HFFc6 (cell line): ENCODE measurements at regions not wholly inside any gene's neighbourhood (a gene's known extent, or its start where the extent isn't known, plus 50 kb on each side); places are given as distances from the start of the nearest gene placed in this dataset.
A peak's percentile ranks its signal among the peaks of the same experiment; 100 is the strongest.

Experiments
- DNase-seq: peaks from one replicate; pipeline ENCODE4 v3.0.0-alpha.2; 2018
- H3K27ac Mint-ChIP-seq: 2 replicates; pipeline ENCODE4 v1.8.0; 2020; ENCODE audit warnings: mild to moderate bottlenecking, mixed read lengths
- H3K27me3 Mint-ChIP-seq: 2 replicates; pipeline ENCODE4 v1.8.0; 2021; ENCODE audit warnings: mild to moderate bottlenecking, moderate library complexity, mixed read lengths; ENCODE audit not compliant: insufficient read depth
- H3K36me3 Mint-ChIP-seq: 2 replicates; pipeline ENCODE4 v1.8.0; 2021; ENCODE audit warnings: low read depth, mixed read lengths
- H3K4me1 Mint-ChIP-seq: 2 replicates; pipeline ENCODE4 v1.8.0; 2020; ENCODE audit warnings: low read depth, mixed read lengths
- H3K4me3 Mint-ChIP-seq: 2 replicates; pipeline ENCODE4 v1.8.0; 2020; ENCODE audit warnings: mild to moderate bottlenecking, moderate library complexity, mixed read lengths
- H3K9me3 Mint-ChIP-seq: 2 replicates; pipeline ENCODE4 v1.8.0; 2020; ENCODE audit warnings: mild to moderate bottlenecking, mixed read lengths
- CTCF ChIP-seq: fragments of 200-600 bp; sonication (generic); IDR thresholded peaks from 2 replicates; pipeline ENCODE4 v1.5.0; 2021; ENCODE audit warnings: antibody characterized with exemption, mild to moderate bottlenecking

- TF ChIP-seq CTCF, result peak; percentile 38; the same call in 1 of the 2 replicates
- Mint-ChIP-seq H3K27ac (peak overlapping the region; percentile 93), H3K9me3 (no peaks in the 10 kb centered on the region), H3K36me3 (no peaks in the 10 kb centered on the region), H3K4me1 (peaks cover 43% of the 10 kb centered on the region), H3K4me3 (peak overlapping the region; percentile 78), H3K27me3 (peaks cover 10% of the 10 kb centered on the region)
- DNase-seq, result peak; percentile 83
Observed at GRCh38 chr2:120546048-120546864, 189.4 kb upstream of the GLI2 start.

DNA sequence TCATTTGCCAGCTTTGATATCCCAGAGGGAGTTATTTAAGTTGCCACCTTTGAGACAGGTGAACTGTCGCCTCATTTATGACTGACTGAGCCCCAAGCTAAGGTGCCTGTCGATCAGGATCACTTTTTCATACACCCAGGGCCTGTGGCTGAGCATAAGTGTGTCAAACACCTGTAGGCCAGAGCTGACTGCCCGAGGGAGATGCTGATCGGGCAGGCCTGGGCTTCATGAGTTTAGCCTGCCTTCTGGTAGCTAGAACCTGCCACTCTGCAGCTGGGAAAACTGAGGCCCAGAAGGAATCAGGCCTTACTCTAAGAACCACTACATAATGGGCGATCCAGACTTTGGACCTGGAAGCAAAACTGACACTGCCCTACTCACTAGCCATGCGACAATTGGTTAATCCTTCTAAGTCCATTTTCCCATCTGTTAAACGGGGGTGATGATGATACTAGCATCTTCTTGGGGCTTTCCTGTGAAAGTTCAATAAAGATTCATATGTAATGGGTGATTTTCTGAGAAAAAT is 188.7 kb upstream of the GLI2 start:
- H3K9me3 Mint-ChIP-seq, result no peaks in the 10 kb centered on the region
- peaks cover 39% of the 10 kb centered on the region for H3K4me1 Mint-ChIP-seq
- H3K4me3 Mint-ChIP-seq, result peak overlapping the region; percentile 78
- peak overlapping the region; percentile 93 for H3K27ac Mint-ChIP-seq
- no peaks in the 10 kb centered on the region for H3K36me3 Mint-ChIP-seq
- DNase-seq, result no peak
- peaks cover 10% of the 10 kb centered on the region for H3K27me3 Mint-ChIP-seq
- TF ChIP-seq CTCF, result no peak

GRCh38 chr2:120547662-120548061 is 188.0 kb upstream of the GLI2 start:
- no peak for TF ChIP-seq CTCF
- H3K27me3 Mint-ChIP-seq, result peaks cover 12% of the 10 kb centered on the region
- no peak for DNase-seq
- H3K4me1 Mint-ChIP-seq, result peaks cover 39% of the 10 kb centered on the region
- H3K36me3 Mint-ChIP-seq, result no peaks in the 10 kb centered on the region
- H3K9me3 Mint-ChIP-seq, result no peaks in the 10 kb centered on the region
- H3K27ac Mint-ChIP-seq, result no peak overlapping the region
- H3K4me3 Mint-ChIP-seq, result no peak overlapping the region

- no peaks in the 10 kb centered on the region for H3K9me3 Mint-ChIP-seq
- H3K4me1 Mint-ChIP-seq, result peaks cover 39% of the 10 kb centered on the region
- no peaks in the 10 kb centered on the region for H3K36me3 Mint-ChIP-seq
- no peak overlapping the region for H3K27ac Mint-ChIP-seq
- no peak overlapping the region for H3K4me3 Mint-ChIP-seq
- TF ChIP-seq CTCF, result no peak
- no peak for DNase-seq
- H3K27me3 Mint-ChIP-seq, result peaks cover 20% of the 10 kb centered on the region
Observed at GRCh38 chr2:120548627-120549608, 186.8 kb upstream of the GLI2 start.

DNA sequence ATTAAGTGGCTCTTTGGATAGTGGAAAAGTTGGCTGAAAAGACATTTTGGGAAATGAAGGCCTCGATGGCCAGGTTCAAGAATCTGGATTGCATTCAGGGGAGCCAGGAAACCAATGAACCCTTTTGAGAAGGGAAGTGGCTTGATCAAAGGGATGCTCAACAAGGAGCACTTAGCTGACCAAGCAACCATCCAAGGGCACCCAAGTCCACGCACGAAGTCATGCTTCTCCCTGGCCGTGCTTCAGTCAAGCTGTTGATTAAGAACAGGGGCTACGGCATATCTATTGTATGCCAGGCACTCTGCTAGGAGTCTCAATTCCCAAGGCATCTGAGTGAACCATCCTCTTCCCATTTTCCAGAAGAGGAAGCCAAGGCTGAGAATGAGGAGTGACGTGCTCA is 185.8 kb upstream of the GLI2 start:
- peaks cover 45% of the 10 kb centered on the region for H3K4me1 Mint-ChIP-seq
- no peak overlapping the region for H3K27ac Mint-ChIP-seq
- no peak for DNase-seq
- no peaks in the 10 kb centered on the region for H3K36me3 Mint-ChIP-seq
- H3K27me3 Mint-ChIP-seq, result peaks cover 20% of the 10 kb centered on the region
- no peaks in the 10 kb centered on the region for H3K9me3 Mint-ChIP-seq
- no peak overlapping the region for H3K4me3 Mint-ChIP-seq
- TF ChIP-seq CTCF, result no peak
